CD4-positive, alpha-beta T cell (primary cell): ENCODE measurements at regions not wholly inside any gene's neighbourhood (a gene's known extent, or its start where the extent isn't known, plus 50 kb on each side); places are given as distances from the start of the nearest gene placed in this dataset.
A peak's percentile ranks its signal among the peaks of the same experiment; 100 is the strongest.

Experiments used
- ATAC-seq: fragments of 200-7000 bp; cut with Tn5 transposase; one replicate; pipeline ENCODE4 v1.10.0; 2022; ENCODE audit warnings: mild to moderate bottlenecking; ENCODE audit not compliant: poor library complexity
- CTCF ChIA-PET: fragments of 350-600 bp; sonication (Branson Sonifier 250); formaldehyde crosslinking; loops from one replicate; lab custom pipeline; 2021; ENCODE audit warnings: antibody characterized with exemption, inconsistent platforms; lab: Charles Lee
- POLR2A ChIA-PET: fragments of 350-600 bp; sonication (Branson Sonifier 250); formaldehyde crosslinking; loops from one replicate; lab custom pipeline; 2021; ENCODE audit warnings: antibody characterized with exemption, inconsistent platforms; lab: Charles Lee
- DNase-seq, 14 experiments: peaks; one replicate each; pipeline ENCODE4 v3.0.0-alpha.2; 2013 to 2020; ENCODE audit warnings: mixed read lengths in 2 of 14
- H3K27ac ChIP-seq, 2 donors: one replicate each; pipeline versions ENCODE4 v1.5.1 to v1.7.0; 2013; ENCODE audit warnings: low read length in 2 of 2, low read depth in 1 of 2, mild to moderate bottlenecking in 1 of 2
- H3K27me3 ChIP-seq, 2 experiments: 1 replicate in 1 of 2; 2 replicates in 1 of 2; pipeline versions ENCODE4 v1.6.1 to v1.7.0; 2013; ENCODE audit warnings: low read length in 2 of 2, control low read depth in 1 of 2, mild to moderate bottlenecking in 1 of 2, moderate library complexity in 1 of 2; ENCODE audit not compliant: insufficient read depth in 2 of 2, control insufficient read depth in 1 of 2
- H3K36me3 ChIP-seq: one replicate; pipeline ENCODE4 v1.6.1; 2013; ENCODE audit warnings: low read length, control low read depth; ENCODE audit not compliant: insufficient read depth
- H3K4me1 ChIP-seq: one replicate; pipeline ENCODE4 v1.6.1; 2013; ENCODE audit warnings: low read length, control low read depth; ENCODE audit not compliant: insufficient read depth
- H3K4me3 ChIP-seq: one replicate; pipeline ENCODE4 v1.5.1; 2013; ENCODE audit warnings: mild to moderate bottlenecking, low read length, moderate library complexity
- H3K9me3 ChIP-seq, 2 experiments: 1 replicate in 1 of 2; 2 replicates in 1 of 2; pipeline versions ENCODE4 v1.6.1 to v1.7.0; 2013; ENCODE audit warnings: low read length in 2 of 2, mild to moderate bottlenecking in 2 of 2, control low read depth in 1 of 2, moderate library complexity in 1 of 2; ENCODE audit not compliant: control insufficient read depth in 1 of 2, insufficient read depth in 1 of 2
- H3K27ac Mint-ChIP-seq: one replicate; pipeline ENCODE4 v1.8.0; 2020; ENCODE audit warnings: mixed read lengths
- H3K27me3 Mint-ChIP-seq: one replicate; pipeline ENCODE4 v1.8.0; 2021; ENCODE audit warnings: mixed read lengths
- H3K36me3 Mint-ChIP-seq: one replicate; pipeline ENCODE4 v1.8.0; 2021; ENCODE audit warnings: low read depth, mixed read lengths
- H3K4me1 Mint-ChIP-seq: one replicate; pipeline ENCODE4 v1.8.0; 2021; ENCODE audit warnings: low read depth, mixed read lengths
- H3K4me3 Mint-ChIP-seq: one replicate; pipeline ENCODE4 v1.8.0; 2020; ENCODE audit warnings: mild to moderate bottlenecking, mixed read lengths
- H3K9me3 Mint-ChIP-seq: one replicate; pipeline ENCODE4 v1.8.0; 2020; ENCODE audit warnings: mixed read lengths
- intact Hi-C, 2 experiments: fragments of 100-400 bp; cut with DNase I in 1 of 2; cut with micrococcal nuclease in 1 of 2; formaldehyde crosslinking; loops; one replicate each; pipeline versions ENCODE4 v1.15.1 to v1.9.0; 2023 to 2025; cut with DNase I, micrococcal nuclease
- TF ChIP-seq, protein P1 (sequence below): fragments of 200-600 bp; IDR thresholded peaks from one replicate; pipeline ENCODE4 v1.8.0; 2022; ENCODE audit warnings: antibody characterized with exemption, mild to moderate bottlenecking

DNA sequence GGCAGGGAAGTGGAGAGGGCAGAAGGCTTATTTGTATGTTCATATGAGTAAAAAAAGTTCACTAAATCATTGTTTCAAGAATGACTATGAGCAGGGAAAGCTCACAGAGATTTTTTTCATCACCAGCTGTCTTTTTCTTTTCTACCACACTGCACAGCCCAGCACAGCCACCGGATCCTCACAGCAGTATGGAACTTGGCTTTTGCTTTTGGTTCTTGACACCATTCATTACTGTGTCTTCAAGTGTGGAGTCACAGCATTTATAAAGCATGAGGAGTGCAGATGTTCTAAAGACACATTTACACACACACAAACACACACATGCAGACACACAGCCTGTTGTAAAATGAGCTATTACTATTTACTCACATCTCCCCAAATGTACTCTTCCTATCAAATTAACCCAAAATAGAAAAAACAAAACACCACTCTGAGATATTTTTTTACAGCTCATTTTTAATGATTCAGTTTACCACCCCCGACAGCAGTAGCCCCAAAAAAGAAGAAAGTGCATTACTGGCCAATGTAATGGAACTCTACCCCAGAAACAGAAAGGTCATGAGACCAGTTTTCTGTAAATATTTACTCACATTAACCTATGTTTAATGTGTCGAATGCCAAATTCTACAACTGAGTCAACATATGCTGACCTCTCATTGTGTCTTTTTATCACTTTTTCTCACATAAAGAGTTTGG is 60.5 kb downstream of the BTG1 start:
- no peak overlapping the region for H3K4me3 ChIP-seq
- peaks cover 4% of the 10 kb centered on the region for H3K4me1 ChIP-seq
- ChIA-PET POLR2A (interaction anchor here (0.6 to 2.1 kb wide), 6 partner anchors 10 to 54 kb away, joined by 3 to 6 read pairs (median 3); no protein-coding TSS in a partner anchor), CTCF (no interaction called here)
- Mint-ChIP-seq H3K4me3 (peak overlapping the region; percentile 3), H3K9me3 (no peaks in the 10 kb centered on the region), H3K36me3 (peaks cover 13% of the 10 kb centered on the region), H3K27me3 (no peaks in the 10 kb centered on the region), H3K27ac (peak overlapping the region; percentile 13), H3K4me1 (peaks cover 55% of the 10 kb centered on the region)
- TF ChIP-seq, protein P1, sequence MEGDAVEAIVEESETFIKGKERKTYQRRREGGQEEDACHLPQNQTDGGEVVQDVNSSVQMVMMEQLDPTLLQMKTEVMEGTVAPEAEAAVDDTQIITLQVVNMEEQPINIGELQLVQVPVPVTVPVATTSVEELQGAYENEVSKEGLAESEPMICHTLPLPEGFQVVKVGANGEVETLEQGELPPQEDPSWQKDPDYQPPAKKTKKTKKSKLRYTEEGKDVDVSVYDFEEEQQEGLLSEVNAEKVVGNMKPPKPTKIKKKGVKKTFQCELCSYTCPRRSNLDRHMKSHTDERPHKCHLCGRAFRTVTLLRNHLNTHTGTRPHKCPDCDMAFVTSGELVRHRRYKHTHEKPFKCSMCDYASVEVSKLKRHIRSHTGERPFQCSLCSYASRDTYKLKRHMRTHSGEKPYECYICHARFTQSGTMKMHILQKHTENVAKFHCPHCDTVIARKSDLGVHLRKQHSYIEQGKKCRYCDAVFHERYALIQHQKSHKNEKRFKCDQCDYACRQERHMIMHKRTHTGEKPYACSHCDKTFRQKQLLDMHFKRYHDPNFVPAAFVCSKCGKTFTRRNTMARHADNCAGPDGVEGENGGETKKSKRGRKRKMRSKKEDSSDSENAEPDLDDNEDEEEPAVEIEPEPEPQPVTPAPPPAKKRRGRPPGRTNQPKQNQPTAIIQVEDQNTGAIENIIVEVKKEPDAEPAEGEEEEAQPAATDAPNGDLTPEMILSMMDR = no peak
- ATAC-seq (peak; percentile 30), DNase-seq (no peak)
- H3K36me3 ChIP-seq = no peaks in the 10 kb centered on the region
- intact Hi-C loops = no loop called here
- H3K27ac ChIP-seq = no peak overlapping the region
- H3K9me3 ChIP-seq = peaks cover 0 to 5% of the 10 kb centered on the region in 2 experiments
- no peaks in the 10 kb centered on the region for H3K27me3 ChIP-seq

DNA sequence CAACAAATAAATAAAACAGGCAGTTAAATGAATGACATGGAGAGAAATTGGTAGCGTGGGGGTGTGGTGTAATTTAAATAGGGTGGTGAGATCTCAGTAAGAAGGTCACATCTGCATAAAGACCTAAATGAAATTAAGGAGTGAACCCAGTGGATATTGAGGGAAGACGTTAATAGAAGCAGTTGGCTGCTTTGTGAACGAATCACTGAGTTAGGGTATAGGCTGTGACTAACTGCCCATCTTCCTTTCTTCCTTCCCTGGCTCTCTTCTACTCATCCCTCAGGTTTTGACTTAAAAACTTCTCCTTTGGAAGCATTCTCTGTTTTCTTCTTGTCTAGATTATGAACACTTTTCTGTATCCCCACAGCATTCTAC is 64.7 kb downstream of the BTG1 start:
- Mint-ChIP-seq H3K4me3 (peak overlapping the region; percentile 59), H3K36me3 (peaks cover 21% of the 10 kb centered on the region), H3K27ac (peak overlapping the region; percentile 62), H3K9me3 (no peaks in the 10 kb centered on the region), H3K4me1 (peaks cover 75% of the 10 kb centered on the region), H3K27me3 (no peaks in the 10 kb centered on the region)
- Histone ChIP-seq H3K9me3 (no peaks in the 10 kb centered on the region), H3K36me3 (no peaks in the 10 kb centered on the region), H3K4me1 (peaks cover 15% of the 10 kb centered on the region), H3K27ac (peak overlapping the region in 1 of 2 donors; percentile 53), H3K27me3 (no peaks in the 10 kb centered on the region), H3K4me3 (peak overlapping the region; percentile 22)
- CTCF ChIA-PET = no interaction called here
- intact Hi-C loops = loop anchor here in 1 of 2 experiments (2.0 kb wide), 1 partner anchor 24 kb away; no protein-coding TSS in a partner anchor
- TF ChIP-seq, protein P1 = no peak
- ATAC-seq (no peak), DNase-seq (no peak)
- POLR2A ChIA-PET = no interaction called here

DNA sequence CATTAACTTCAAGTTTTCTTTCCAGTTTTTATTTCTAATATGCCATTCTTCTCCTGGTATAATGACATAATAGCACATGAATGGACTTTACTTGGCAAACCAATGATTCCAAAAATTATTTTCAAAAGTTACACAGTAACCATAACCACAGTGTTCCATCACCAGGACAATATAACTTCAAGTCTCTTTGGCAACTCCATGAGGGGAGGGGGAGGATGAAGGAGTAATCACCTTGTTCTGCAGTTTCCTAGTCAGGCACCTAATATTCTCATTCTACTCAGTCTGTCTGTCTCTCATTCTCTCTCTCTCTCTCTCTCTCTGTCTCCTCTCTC is 66.6 kb downstream of the BTG1 start:
- CTCF ChIA-PET = no interaction called here
- intact Hi-C loops = loop anchor here in 1 of 2 experiments (5.0 kb wide), 1 partner anchor 47 kb away; no protein-coding TSS in a partner anchor

More for the DNA sequence above, 66.6 kb downstream of the BTG1 start:
- POLR2A ChIA-PET = no interaction called here
- H3K4me3 Mint-ChIP-seq = no peak overlapping the region
- H3K27ac Mint-ChIP-seq = peak overlapping the region; percentile 46
- TF ChIP-seq, protein P1 = no peak
- Histone ChIP-seq H3K27ac (no peak overlapping the region), H3K36me3 (no peaks in the 10 kb centered on the region), H3K27me3 (no peaks in the 10 kb centered on the region), H3K4me1 (peaks cover 15% of the 10 kb centered on the region), H3K9me3 (no peaks in the 10 kb centered on the region), H3K4me3 (no peak overlapping the region)
- peak; percentile 23 for ATAC-seq
- no peaks in the 10 kb centered on the region for H3K27me3 Mint-ChIP-seq
- peaks cover 19% of the 10 kb centered on the region for H3K36me3 Mint-ChIP-seq
- no peaks in the 10 kb centered on the region for H3K9me3 Mint-ChIP-seq
- H3K4me1 Mint-ChIP-seq = peaks cover 78% of the 10 kb centered on the region
- DNase-seq = no peak
